Right lobe of liver (tissue), 6 donors: ENCODE measurements at regions not wholly inside any gene's neighbourhood (a gene's known extent, or its start where the extent isn't known, plus 50 kb on each side); places are given as distances from the start of the nearest gene placed in this dataset.

Source experiments
- ATAC-seq, 4 donors: fragments of 200-7000 bp; cut with Tn5 transposase; one replicate each; pipeline ENCODE4 v1.9.1; 2020; ENCODE audit warnings: mild to moderate bottlenecking in 4 of 4, moderate library complexity in 4 of 4
- DNase-seq, 3 donors: peaks; one replicate each; pipeline ENCODE4 v3.0.0-alpha.2; 2020
- H3K27ac ChIP-seq, 3 donors: fragments of 200-600 bp; one replicate each; pipeline ENCODE4 v1.8.0; 2022
- H3K27me3 ChIP-seq, 2 donors: fragments of 200-600 bp; one replicate each; pipeline ENCODE4 v1.8.0; 2022
- H3K36me3 ChIP-seq, 4 donors: fragments of 200-600 bp; sonication (generic) in 1 of 4; one replicate each; pipeline versions ENCODE4 v1.5.1 to v1.8.0; 2017 to 2022; ENCODE audit warnings: control low read depth in 1 of 4
- H3K4me1 ChIP-seq, 4 donors: fragments of 200-600 bp; sonication (generic) in 1 of 4; one replicate each; pipeline versions ENCODE4 v1.5.1 to v1.8.0; 2017 to 2022; ENCODE audit warnings: control low read depth in 1 of 4
- H3K4me3 ChIP-seq, 3 donors: fragments of 200-600 bp; one replicate each; pipeline ENCODE4 v1.8.0; 2022
- H3K9me3 ChIP-seq, 4 donors: fragments of 200-600 bp; sonication (generic) in 1 of 4; one replicate each; pipeline versions ENCODE4 v1.5.1 to v1.8.0; 2017 to 2022; ENCODE audit warnings: control low read depth in 1 of 4
- POLR2A ChIP-seq: fragments of 450-650 bp; IDR thresholded peaks from one replicate; pipeline ENCODE4 v1.6.1; 2017; ENCODE audit warnings: antibody characterized with exemption, mild to moderate bottlenecking
- WGBS: methylation state at CpG from one replicate; pipeline ENCODE4 v1.1.6; 2018; ENCODE audit warnings: low coverage, low lambda C conversion rate; ENCODE audit not compliant: insufficient coverage; ENCODE audit errors: missing lambda C conversion rate; 5-methylcytosine and 5-hydroxymethylcytosine counted together
- intact Hi-C, 2 donors: fragments of 100-400 bp; cut with DNase I; formaldehyde crosslinking; loops; one replicate each; pipeline versions ENCODE4 v1.11.2 to v1.14.1; 2022
- TF ChIP-seq, protein P1 (sequence below), 4 donors: fragments of 200-600 bp in 3 of 4; fragments of 450-650 bp in 1 of 4; IDR thresholded peaks; one replicate each; pipeline versions ENCODE4 v1.5.1 to v1.8.0; 2016 to 2022; ENCODE audit warnings: antibody characterized with exemption in 4 of 4, mild to moderate bottlenecking in 2 of 4
- donor health status: DM: no; HTN: yes; CAD: no.
- donor health status: DM: no; HTN: no; CAD: no.
- donor health status: DM: no; HTN: no; CAD: no.
- donor health status: DM: no; HTN: yes; CAD: no.
- donor health status: DM: no; HTN: yes; CAD: no.

GRCh38 chr11:39268176-39268690 is 2191.2 kb downstream of the LRRC4C start:
- no peaks in the 10 kb centered on the region for H3K4me1 ChIP-seq
- no peak overlapping the region for H3K27ac ChIP-seq
- H3K36me3 ChIP-seq, result no peaks in the 10 kb centered on the region
- H3K4me3 ChIP-seq, result no peak overlapping the region
- no peak for ATAC-seq
- 41% methylated on average over 3 of the region's 3 CpGs for WGBS
- intact Hi-C loops, result no loop called here
- DNase-seq, result no peak
- TF ChIP-seq, protein P1, sequence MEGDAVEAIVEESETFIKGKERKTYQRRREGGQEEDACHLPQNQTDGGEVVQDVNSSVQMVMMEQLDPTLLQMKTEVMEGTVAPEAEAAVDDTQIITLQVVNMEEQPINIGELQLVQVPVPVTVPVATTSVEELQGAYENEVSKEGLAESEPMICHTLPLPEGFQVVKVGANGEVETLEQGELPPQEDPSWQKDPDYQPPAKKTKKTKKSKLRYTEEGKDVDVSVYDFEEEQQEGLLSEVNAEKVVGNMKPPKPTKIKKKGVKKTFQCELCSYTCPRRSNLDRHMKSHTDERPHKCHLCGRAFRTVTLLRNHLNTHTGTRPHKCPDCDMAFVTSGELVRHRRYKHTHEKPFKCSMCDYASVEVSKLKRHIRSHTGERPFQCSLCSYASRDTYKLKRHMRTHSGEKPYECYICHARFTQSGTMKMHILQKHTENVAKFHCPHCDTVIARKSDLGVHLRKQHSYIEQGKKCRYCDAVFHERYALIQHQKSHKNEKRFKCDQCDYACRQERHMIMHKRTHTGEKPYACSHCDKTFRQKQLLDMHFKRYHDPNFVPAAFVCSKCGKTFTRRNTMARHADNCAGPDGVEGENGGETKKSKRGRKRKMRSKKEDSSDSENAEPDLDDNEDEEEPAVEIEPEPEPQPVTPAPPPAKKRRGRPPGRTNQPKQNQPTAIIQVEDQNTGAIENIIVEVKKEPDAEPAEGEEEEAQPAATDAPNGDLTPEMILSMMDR (IDR thresholded peaks at IDR 0.05), result no peak
- TF ChIP-seq POLR2A, result no peak
- no peaks in the 10 kb centered on the region for H3K27me3 ChIP-seq
- no peaks in the 10 kb centered on the region for H3K9me3 ChIP-seq

DNA sequence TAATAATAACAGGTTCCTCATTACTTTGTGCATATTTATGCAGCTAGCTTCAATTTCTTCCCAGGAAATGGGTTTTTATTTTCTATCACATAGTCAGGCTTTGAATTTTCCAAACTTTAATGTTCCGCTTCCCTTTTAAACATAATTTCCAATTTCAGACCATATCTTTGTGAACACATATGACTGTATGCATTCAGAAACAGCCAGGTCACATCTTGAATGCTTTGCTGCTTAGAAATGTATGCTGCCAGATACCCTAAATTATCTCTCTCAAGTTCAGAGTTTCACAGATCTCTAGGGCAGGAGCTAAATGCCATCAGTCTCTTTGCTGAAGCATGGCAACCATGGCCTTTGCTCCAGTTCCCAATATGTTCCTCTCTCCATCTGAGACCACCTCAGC is 2203.8 kb downstream of the LRRC4C start:
- intact Hi-C loops, result no loop called here
- Histone ChIP-seq H3K4me3 (no peak overlapping the region), H3K27ac (no peak overlapping the region), H3K9me3 (no peaks in the 10 kb centered on the region), H3K27me3 (no peaks in the 10 kb centered on the region), H3K4me1 (no peaks in the 10 kb centered on the region), H3K36me3 (no peaks in the 10 kb centered on the region)
- no peak for TF ChIP-seq POLR2A
- TF ChIP-seq, protein P1 (IDR thresholded peaks at IDR 0.05), result no peak
- DNase-seq (no peak), ATAC-seq (no peak)
- 83% methylated on average over 1 of the region's 1 CpG for WGBS

- 19% methylated on average over 3 of the region's 3 CpGs for WGBS
- TF ChIP-seq POLR2A, result no peak
- TF ChIP-seq, protein P1 (IDR thresholded peaks at IDR 0.05), result no peak
- no peak for DNase-seq
- Histone ChIP-seq H3K4me3 (no peak overlapping the region), H3K27ac (no peak overlapping the region), H3K36me3 (no peaks in the 10 kb centered on the region), H3K27me3 (no peaks in the 10 kb centered on the region), H3K4me1 (no peaks in the 10 kb centered on the region), H3K9me3 (no peaks in the 10 kb centered on the region)
- intact Hi-C loops, result no loop called here
- no peak for ATAC-seq
These were observed 2209.7 kb downstream of the LRRC4C start for GRCh38 chr11:39249566-39250365.

DNA sequence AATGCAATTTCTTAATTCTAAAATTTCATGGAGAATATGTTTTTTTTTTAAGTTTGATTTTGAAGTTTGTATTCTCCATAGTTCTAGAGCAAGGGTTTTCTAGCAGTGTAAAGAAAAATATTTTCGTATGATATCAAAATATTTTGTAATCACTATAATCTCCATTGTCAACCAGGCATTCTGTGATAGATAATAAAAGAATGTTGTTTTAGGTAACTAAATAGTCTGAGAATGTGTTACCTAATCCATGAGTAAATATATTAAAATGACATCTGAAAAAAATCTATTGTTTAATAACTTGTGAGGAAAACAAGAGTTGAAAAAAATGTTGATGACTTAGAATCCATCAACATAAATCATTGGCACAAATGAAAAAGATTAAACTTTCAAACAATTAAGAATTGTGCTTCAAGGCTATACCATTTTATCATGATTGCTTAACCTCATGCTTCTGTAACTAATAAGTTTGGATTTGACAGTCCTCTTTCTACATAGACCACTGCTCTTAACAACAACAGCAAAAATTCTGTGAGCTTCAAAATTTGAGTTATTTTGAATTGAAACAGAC is 2211.8 kb downstream of the LRRC4C start:
- TF ChIP-seq, protein P1 (IDR thresholded peaks at IDR 0.05), result no peak
- no peak for TF ChIP-seq POLR2A
- no peak overlapping the region for H3K27ac ChIP-seq
- WGBS, result 52% methylated on average over 1 of the region's 1 CpG
- no peak overlapping the region for H3K4me3 ChIP-seq
- ATAC-seq (no peak), DNase-seq (no peak)
- no peaks in the 10 kb centered on the region for H3K4me1 ChIP-seq
- intact Hi-C loops, result no loop called here
- H3K9me3 ChIP-seq, result no peaks in the 10 kb centered on the region
- no peaks in the 10 kb centered on the region for H3K36me3 ChIP-seq
- H3K27me3 ChIP-seq, result no peaks in the 10 kb centered on the region
